Colonic mucosa (tissue), 4 donors: ENCODE measurements at regions not wholly inside any gene's neighbourhood (a gene's known extent, or its start where the extent isn't known, plus 50 kb on each side); places are given as distances from the start of the nearest gene placed in this dataset.

Experiments used
- DNase-seq: peaks from one replicate; pipeline ENCODE4 v3.0.0-alpha.2; 2020
- H3K27ac ChIP-seq: fragments of 200-600 bp; one replicate; pipeline ENCODE4 v1.8.0; 2021
- H3K27me3 ChIP-seq: fragments of 200-600 bp; one replicate; pipeline ENCODE4 v1.8.0; 2021
- H3K36me3 ChIP-seq: fragments of 200-600 bp; one replicate; pipeline ENCODE4 v1.8.0; 2021
- H3K4me1 ChIP-seq: fragments of 200-600 bp; one replicate; pipeline ENCODE4 v1.8.0; 2021; ENCODE audit warnings: mild to moderate bottlenecking
- H3K4me3 ChIP-seq: fragments of 200-600 bp; one replicate; pipeline ENCODE4 v1.8.0; 2021
- H3K9ac ChIP-seq, 2 donors: one replicate each; pipeline ENCODE4 v1.7.0; 2013; ENCODE audit warnings: control low read depth in 2 of 2, low read depth in 2 of 2, low read length in 2 of 2
- H3K9me3 ChIP-seq: fragments of 200-600 bp; one replicate; pipeline ENCODE4 v1.8.0; 2021
- intact Hi-C: fragments of 100-400 bp; cut with DNase I; formaldehyde crosslinking; loops from one replicate; pipeline ENCODE4 v1.14.1; 2022
- TF ChIP-seq, protein P1 (sequence below): fragments of 200-600 bp; IDR thresholded peaks from one replicate; pipeline ENCODE4 v1.8.0; 2022; ENCODE audit warnings: antibody characterized with exemption, mild to moderate bottlenecking
- donor health status: healthy.
- donor health status: DM: no; HTN: no; CAD: no.
- donor health status: DM: no; HTN: no; CAD: no.

DNA sequence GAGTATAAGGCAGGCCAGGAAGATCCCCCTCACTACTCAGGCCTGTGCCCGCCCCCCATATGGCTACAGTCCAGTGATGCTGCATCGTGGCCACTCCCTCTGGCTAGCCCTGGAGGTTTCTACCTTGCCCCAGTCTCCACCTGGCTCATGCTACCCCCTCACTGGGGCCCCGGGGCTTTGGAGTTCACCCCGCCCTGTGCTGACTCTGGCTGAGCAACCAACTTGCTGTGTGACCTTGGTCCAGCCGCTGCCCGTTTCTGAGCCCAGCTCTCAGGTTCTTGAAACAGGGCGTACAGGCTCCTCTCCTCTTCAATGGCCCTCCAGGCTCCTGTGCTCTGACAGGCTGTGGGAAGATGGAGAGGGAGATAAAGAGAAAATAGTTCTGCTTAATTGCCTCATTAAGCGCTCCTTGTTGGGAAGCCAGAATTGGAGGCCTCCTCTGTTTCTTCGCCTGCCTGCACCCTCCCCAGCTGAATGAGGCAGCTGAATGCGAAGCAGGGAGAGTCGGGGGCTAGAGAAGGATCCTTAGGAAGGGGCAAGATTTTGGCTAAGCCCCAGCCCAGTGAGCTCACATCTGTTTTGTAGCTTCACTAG, 138.2 kb upstream of the NCOR2 start:
- Histone ChIP-seq H3K9me3 (no peaks in the 10 kb centered on the region), H3K4me1 (no peaks in the 10 kb centered on the region), H3K36me3 (no peaks in the 10 kb centered on the region), H3K27ac (no peak overlapping the region), H3K27me3 (no peaks in the 10 kb centered on the region), H3K9ac (no peak overlapping the region), H3K4me3 (no peak overlapping the region)
- no peak for DNase-seq
- TF ChIP-seq, protein P1, sequence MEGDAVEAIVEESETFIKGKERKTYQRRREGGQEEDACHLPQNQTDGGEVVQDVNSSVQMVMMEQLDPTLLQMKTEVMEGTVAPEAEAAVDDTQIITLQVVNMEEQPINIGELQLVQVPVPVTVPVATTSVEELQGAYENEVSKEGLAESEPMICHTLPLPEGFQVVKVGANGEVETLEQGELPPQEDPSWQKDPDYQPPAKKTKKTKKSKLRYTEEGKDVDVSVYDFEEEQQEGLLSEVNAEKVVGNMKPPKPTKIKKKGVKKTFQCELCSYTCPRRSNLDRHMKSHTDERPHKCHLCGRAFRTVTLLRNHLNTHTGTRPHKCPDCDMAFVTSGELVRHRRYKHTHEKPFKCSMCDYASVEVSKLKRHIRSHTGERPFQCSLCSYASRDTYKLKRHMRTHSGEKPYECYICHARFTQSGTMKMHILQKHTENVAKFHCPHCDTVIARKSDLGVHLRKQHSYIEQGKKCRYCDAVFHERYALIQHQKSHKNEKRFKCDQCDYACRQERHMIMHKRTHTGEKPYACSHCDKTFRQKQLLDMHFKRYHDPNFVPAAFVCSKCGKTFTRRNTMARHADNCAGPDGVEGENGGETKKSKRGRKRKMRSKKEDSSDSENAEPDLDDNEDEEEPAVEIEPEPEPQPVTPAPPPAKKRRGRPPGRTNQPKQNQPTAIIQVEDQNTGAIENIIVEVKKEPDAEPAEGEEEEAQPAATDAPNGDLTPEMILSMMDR: no peak
- intact Hi-C loops: no loop called here

DNA sequence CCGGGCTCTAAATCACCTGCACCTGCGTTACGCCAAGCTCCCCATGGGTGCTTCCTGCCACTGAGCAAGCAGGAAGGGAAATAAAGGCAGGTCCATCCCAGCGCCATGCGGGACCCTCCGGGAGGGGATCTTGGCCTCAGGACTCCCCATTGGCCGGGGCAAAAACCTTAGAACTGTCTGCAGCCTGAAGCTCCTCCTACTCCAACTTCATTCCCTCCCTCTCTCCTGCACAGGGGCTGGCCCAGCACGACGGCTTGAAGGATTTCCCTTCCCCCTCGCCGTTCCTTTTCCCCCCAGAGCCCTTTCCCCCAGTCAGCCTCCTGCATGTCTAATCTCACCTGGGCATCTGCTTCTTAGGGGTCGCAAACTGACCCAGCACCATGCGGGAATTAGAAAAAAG, 137.2 kb upstream of the NCOR2 start:
- Histone ChIP-seq H3K27me3 (no peaks in the 10 kb centered on the region), H3K36me3 (no peaks in the 10 kb centered on the region), H3K9ac (no peak overlapping the region), H3K9me3 (no peaks in the 10 kb centered on the region), H3K4me1 (no peaks in the 10 kb centered on the region), H3K4me3 (no peak overlapping the region), H3K27ac (no peak overlapping the region)
- intact Hi-C loops: no loop called here
- TF ChIP-seq, protein P1: no peak
- DNase-seq: no peak

DNA sequence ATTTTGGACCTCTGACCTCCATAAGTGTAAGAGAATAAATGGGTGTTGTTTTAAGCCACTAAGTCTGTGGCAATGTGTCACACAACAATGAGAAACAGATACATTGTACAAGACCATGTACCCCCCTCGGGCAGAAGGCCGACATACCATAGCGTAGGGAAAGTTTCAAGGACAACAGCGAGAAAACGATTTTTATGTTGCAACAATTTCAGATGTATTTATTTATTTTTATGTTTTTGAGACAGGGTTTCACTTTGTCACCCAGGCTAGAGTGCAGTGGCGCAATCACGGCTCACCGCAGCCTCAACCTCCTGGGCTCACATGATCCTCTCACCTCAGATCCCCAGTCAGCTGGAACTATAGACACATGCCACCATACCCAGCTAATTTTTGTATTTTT, 136.4 kb upstream of the NCOR2 start:
- H3K4me3 ChIP-seq: no peak overlapping the region

DNA sequence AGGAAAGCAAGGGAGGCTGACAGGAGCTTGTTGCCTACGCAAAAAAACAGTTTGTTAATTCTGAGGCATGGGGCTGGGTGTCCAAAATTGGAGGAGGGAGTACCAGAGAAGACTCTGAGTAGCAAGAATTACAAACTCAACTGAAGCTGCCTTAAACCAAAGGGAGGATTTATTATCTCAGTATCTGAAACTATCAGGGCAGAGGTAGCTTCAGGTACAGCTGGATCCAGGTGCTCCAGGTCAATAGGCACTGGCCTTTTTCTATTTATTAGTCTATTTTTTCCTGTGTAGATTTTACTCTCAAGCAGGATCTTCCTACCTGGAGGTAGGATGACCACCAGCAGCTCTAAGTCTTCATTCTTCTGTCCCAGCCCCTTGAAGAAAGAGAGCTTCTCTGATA, 135.3 kb upstream of the NCOR2 start:
- DNase-seq: no peak
- no peak overlapping the region for H3K9ac ChIP-seq
- H3K27me3 ChIP-seq: no peaks in the 10 kb centered on the region
- intact Hi-C loops: no loop called here
- H3K36me3 ChIP-seq: no peaks in the 10 kb centered on the region
- no peak overlapping the region for H3K27ac ChIP-seq
- no peaks in the 10 kb centered on the region for H3K9me3 ChIP-seq
- H3K4me1 ChIP-seq: no peaks in the 10 kb centered on the region
- TF ChIP-seq, protein P1: no peak
- H3K4me3 ChIP-seq: no peak overlapping the region

More for the DNA sequence above, 136.4 kb upstream of the NCOR2 start:
- TF ChIP-seq, protein P1: no peak
- intact Hi-C loops: no loop called here
- Histone ChIP-seq H3K36me3 (no peaks in the 10 kb centered on the region), H3K4me1 (no peaks in the 10 kb centered on the region), H3K9me3 (no peaks in the 10 kb centered on the region), H3K27me3 (no peaks in the 10 kb centered on the region), H3K27ac (no peak overlapping the region), H3K9ac (no peak overlapping the region)
- DNase-seq: no peak

DNA sequence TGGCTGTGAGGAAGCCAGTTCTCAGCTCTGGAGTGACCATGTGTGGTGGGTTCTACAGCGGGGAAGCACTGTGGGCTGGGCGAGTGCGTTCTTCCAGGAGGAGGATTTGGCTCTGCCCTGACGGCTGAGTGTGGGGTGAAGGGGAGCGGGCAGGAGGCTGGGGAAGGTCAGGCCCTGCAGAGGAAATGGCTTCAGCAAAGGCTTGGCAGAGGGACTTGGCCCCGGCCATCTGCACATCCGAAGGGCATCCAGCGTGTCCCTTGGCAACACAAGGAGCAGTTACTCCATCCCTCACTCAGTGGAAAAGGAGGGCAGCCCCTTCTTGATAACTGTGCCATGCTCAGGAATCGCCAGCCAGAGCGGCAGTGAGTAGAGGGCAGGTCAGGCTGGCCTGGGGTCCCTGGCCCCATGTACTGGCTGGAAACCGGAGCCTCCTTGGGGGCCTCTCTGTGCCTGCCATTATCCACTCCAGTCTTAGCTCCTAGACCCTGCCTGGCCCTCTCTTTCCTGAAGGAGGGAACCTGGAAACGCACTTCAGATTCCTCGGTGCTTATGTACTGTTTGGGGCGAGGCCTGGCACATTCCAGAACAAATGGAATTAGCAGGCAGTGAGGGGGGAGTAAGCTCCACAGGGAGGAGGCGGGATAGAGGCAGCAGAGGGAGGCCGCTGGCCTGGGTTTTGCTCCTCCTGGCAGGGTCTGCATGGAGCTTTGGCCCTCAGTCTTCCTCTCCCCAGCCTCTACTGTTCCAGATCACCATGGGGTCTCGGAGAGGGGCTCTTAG, 133.6 kb upstream of the NCOR2 start:
- TF ChIP-seq, protein P1: no peak
- Histone ChIP-seq H3K9ac (no peak overlapping the region), H3K27me3 (no peaks in the 10 kb centered on the region), H3K9me3 (no peaks in the 10 kb centered on the region), H3K36me3 (no peaks in the 10 kb centered on the region), H3K4me1 (no peaks in the 10 kb centered on the region), H3K27ac (no peak overlapping the region), H3K4me3 (no peak overlapping the region)
- no peak for DNase-seq
- intact Hi-C loops: no loop called here
